HG02798 (cell line): ENCODE measurements at regions not wholly inside any gene's neighbourhood (a gene's known extent, or its start where the extent isn't known, plus 50 kb on each side); places are given as distances from the start of the nearest gene placed in this dataset.
"Not testable (repeated sequence)": the region's sequence is repeated elsewhere in the genome, so short reads cannot be mapped to it uniquely, and the experiment has no call there.

Experiments
- ATAC-seq: cut with Tn5 transposase; IDR thresholded peaks from one replicate; pipeline ENCODE4 v1.9.1; 2021; ENCODE audit warnings: mild to moderate bottlenecking; ENCODE audit not compliant: unreplicated experiment, poor library complexity

DNA sequence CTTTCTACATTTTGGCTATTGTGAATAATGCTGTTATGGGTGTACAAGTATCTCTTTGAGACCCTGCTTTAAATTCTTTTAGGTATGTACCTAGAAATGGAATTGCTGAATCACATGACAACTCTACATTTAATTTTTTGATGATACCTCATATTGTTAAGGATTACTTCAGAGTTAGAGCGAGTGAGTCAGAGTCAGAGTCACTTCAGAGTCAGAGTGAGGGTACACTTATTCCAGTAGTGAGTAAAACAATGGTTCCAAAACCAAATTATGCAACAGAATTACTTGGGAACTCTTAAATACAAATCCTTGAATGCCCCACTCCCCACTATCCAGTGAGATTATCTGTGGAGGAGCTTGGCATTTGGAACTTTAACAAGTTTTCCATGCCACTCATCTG lies 50.3 kb upstream of the SNRK start:
- ATAC-seq = no peak

DNA sequence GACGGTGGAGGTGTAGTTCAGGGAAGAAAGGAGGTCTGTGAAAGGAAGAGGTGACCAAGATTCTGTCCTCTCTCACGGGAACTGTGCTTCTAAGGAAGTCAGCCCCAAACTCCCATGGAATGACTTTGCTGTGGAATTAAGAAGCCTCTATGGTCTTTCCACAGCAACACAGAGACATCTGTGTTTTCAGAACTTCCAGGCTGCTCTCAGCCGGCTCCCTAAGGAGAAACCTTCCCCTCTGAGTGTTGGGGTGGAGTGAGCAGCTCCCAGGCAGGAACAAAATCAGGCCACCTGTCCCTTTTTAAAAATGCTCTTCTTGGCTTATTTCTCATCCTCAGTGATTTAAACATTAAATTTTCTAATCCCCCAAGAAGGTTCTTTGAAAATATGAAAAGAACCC lies 53.3 kb upstream of the SNRK start:
- ATAC-seq = no peak

DNA sequence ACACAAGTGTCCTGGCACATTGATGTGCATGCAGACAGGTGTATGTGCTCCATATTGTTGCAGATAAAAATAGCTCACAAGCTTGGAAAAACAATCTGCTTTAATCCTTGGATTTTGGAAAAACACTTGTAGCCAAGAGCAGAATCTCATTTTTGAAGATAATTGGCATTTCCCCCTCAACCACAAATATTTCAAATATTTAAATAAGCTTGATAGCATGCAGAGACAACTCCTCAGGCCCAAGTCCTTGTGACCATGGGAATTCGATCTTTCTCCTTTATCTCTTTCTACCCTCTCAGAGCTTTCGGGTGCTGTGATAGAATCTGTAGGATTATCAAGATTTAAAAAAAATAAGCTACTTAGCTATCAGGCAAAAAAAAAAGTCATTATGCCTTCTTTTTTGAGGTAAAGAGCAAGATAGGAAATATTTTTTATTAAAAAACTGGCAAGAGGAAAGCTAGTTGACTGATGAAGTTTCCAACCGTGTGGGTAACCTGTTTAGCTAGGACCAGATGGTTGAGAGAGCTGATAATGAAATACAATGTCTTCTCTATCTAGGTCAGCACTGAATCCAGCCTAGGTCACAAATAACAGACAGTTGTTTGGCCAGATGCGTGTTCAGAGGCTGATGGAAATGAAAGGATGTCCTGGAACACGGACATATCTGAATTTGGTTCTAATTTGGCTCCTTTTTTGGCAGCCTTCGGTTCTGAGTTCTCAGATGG lies 54.9 kb upstream of the SNRK start:
- ATAC-seq = no peak

DNA sequence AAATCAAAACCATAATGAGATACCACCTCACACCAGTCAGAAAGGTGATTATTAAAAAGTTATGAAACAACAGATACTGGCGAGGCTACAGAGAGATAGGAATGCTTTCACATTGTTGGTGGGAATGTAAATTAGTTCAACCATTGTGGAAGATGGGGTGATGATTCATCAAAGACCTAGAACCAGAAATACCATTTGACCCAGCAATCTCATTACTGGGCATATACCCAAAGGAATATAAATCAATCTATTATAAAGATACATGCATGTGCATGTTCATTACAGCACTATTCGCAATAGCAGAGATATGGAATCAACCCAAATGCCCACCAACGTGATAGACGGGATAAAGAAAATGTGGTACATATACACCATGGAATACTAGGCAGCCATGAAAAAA lies 56.5 kb upstream of the SNRK start:
- not testable (repeated sequence) for ATAC-seq

DNA sequence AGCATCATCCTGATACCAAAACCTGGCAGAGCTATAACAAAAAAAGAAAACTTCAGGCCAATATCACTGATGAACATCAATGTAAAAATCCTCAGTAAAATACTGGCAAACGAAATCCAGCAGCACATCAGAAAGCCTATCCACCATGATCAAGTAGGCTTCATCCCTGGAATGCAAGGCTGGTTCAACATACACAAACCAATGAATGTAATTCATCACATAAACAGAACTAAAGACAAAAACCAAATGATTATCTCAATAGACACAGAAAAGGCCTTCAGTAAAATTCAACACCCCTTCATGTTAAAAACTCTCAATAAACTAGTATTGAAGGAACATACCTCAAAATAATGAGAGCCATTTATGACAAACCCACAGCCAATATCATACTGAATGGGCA lies 58.7 kb upstream of the SNRK start:
- ATAC-seq = not testable (repeated sequence)

DNA sequence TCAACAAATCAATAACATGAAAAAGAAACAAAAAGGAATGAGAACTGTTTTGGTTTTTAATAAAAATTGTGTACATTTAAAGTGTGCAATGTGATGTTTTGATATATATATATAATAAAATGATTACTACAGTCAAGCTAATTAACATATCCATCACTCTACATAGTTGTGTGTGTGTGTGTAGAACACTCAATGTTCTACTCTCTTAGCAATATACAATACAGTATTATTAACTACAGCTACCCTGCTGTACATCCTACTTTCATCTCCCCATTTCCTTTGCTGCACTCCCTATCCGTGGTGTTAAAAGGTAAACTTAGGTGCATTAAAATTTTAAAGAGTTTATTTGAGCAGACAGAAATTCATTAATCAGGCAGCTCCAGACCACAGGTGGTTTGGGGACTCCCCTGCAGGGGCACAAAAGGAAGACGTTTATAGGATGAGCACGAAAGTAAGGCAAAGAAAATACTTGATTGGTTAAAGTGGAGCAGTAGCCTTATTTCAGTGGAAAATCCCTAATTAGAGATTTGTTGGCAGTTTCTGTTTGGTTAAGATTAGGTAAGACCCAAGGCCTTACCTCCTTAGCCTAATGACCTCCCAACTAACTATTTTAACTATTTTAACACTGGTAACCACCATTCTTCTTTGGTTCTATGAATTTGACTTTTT lies 61.8 kb upstream of the SNRK start:
- ATAC-seq = no peak

DNA sequence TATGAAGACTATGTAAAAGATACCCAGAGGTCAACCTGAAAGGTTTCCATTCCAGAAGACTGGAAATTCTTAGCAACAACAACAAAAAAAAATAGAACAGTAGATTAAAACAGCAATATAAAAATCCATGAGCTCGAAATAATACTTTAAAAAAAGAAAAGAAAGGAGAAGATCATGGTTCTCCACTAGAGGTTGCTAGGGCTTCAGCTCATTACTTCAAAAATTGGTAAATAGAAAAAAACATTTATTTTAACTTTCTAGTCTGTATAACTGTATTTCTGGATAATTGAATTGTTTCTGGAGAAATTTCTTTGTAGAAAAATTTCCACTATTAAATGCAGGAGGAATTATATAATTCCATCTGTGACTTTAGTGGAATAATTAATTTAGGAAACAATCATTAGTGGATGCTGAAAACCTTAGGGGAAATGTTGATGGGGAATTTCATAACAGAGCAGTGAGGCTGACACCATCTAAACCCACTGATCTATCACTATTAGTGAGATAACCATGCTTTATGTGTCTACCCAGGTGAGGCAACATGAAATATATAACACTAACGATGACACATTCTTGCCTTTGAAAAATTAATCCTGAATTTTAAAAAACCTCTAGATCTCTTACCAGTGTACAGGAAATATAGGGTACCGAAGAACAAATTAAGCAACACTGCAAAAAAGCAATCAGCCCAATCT lies 62.5 kb upstream of the SNRK start:
- no peak for ATAC-seq

DNA sequence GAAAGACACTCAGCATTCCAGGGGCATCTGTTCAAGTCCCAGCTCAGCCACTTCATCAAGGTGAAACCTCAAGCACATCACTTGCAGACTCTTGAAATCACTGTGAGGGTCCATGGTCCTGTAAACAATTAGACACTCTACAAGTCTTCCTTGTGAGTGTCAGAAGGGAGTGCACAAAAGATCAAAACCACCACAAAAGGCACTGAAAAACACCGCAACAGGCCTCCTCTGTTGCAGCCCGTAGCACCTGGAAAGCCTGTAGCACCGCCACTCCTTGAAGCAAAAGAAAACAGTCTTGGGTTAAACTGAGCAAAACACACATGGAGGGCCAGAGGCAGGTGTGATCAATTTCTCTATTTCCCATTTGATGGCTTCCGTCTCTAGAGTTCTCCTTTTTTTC lies 63.8 kb upstream of the SNRK start:
- no peak for ATAC-seq

DNA sequence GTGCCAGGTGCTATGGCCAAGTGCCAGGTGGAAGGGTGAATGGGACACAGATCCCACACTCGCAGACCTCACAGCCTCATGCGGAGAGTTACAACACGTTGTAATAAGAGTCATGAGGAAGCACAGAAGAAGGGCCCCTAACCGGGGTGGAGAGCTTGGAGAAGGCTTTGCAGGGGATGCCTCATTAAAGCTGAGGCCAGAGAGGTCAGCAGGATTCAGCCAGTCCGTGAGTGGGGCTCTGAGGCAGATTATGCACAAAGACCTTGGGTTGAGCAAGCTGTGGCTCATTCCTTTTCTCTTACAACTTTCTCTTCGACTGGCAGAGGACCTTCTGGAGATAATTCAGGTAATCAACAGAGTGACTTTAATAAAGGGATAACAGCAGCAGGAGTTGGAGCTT lies 65.3 kb upstream of the SNRK start:
- no peak for ATAC-seq

DNA sequence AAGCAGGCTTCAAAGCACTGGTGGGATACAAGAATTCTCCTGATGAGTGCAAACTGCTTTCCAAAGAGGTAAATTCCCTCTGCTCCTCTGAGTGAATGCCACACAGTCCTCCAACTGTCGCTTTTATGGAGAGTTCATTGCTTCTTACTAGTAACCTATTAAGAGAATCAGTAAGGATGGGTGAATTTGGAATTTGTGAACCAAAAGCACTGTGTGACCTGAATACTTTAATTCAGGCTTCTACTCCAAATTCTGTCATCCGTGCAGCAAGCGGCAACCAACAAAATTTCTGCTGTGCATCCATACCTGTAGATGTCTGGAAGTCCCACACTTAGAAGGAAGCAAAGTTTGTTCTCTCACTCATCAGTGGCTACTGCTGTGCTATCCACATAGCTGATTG lies 66.7 kb upstream of the SNRK start:
- ATAC-seq = no peak

DNA sequence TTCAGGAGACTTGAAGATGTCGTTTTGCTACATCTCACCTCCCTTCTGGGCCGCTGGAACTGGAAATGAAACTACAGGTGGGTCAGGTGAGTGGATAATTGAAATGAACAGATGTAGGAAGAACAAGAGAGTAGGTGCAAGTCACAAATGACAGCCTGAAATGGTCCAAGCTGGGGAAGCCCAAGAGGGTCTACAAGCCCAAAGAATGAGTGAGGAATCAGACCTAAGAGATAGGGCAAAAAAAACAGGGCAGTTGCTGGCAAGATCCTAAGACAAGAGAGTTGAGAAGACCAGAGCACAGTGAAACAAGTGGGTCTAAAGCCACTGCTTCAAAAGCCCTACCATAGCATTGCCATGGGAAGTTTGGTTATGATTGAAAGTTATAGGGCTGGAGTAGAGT lies 67.4 kb upstream of the SNRK start:
- no peak for ATAC-seq

DNA sequence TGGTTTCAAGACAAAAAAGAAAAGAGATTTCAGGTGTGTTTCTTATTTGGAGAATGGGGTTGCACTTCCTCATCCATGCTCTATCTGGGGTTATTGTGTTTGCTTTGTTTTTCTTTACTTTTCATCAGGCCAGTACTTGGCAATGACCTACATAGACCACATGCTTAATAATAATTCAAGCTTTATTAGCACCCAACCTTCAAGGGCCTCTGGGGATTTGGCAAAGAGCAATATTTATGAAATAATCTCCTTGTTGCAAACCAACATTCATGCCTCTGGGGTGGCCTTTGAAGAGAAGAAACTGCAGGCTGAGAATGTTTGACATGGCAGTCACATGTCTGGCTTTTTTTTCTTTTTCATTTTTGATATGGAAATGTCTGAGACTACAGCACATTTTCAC lies 68.2 kb upstream of the SNRK start:
- ATAC-seq = no peak

DNA sequence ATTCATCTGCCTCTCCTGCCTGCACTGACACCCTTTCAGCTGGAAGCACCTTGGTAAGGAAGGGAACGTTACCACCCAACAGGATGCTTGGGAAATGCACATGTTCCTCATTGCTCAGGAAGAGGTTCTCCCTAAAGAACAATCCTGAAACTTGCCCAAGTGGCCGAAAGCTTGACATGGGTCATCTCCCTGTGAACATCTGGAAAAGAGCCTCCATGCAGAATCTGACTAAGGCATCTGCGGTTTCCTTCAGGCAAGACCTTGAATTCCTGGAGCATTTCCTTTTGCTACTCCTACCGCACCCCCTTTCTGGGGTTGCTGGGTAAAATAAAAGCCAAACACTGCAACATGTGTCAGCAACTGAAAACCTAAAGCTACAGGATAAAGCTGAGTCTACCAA lies 68.7 kb upstream of the SNRK start:
- no peak for ATAC-seq

DNA sequence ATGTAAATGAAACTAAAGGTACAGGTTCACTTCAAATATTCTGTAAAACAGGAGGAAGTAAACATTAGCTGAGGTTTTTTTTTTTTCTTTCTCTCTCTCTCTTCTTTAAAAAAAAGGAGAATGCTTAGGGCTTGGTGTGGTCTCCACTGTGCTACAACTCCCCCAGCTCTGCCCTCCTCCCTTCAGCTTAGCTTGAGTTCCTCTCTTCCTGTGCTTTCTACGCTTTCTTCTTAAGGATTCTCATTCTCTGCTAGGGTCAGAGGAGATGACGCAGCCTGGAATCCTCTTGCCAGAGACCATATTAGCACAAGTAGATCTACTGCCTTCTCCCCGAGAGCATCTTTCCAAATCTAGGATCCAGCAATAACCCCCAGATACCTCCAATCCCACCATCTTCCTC lies 69.1 kb upstream of the SNRK start:
- no peak for ATAC-seq

DNA sequence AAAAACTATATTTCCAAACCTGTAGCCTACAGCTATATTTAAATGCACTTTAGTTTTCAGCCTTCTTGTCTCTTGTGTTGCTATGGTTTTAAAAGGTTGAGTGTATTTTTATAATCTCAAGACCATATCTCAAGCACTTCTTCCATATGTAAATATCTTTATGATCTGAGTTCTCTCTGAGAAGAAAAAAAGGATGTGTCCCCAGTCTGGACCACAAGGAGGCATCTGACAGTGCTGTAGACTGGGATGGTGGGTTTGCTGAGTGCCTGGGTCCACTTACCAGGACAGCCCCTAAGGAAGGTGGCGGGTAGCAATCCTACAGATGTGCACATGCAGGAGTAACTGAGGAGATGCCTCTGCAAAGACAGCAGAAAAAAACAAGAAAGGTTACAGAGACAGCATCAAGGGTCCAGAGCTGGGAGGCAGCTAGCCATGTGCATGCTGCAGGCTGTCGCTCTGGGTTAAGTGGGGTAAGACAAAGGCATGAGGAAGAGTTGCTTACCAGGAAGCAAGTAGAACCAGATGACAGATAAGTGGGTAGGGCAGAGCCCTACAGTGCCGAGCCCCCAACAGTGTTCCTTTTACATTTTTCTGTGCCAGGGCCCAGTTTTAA lies 70.6 kb upstream of the SNRK start:
- ATAC-seq = no peak

DNA sequence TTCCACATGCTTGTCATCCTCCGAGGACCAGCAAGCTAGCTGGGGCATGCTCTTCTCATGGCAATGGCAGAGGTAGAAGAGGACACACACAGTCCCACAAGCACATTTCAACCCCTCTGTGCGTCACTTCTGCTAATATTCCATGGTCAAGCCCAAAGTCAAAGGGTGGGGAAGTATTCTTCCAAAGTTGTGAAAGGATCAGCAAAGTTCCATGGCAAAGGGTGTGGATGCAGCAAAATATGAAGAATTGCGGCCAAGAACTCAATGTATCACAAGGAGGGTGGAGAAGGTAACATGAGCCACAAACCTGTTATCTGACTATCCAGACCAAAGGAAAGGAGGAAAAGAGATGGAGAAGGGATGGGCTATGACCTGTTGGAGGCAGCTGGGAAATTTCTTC lies 71.2 kb upstream of the SNRK start:
- no peak for ATAC-seq

DNA sequence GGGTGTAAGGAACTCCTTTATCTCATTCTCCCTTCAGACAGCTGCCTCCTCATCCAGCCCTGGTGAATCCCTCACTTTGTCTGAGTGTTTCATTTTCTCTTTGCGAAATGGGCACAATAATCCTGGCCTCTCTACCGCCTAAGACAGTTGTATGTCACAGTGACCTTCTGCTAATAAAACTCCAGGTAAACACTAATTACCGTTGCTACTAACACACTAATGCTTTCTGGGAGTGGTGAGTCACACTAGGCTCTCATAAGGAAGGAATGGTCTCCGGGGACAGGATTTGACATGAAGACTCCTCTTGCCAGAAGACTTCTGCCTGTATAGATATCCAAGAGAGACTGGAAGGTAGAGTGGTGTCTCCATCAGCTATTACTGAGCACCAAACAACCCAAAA lies 71.7 kb upstream of the SNRK start:
- no peak for ATAC-seq

DNA sequence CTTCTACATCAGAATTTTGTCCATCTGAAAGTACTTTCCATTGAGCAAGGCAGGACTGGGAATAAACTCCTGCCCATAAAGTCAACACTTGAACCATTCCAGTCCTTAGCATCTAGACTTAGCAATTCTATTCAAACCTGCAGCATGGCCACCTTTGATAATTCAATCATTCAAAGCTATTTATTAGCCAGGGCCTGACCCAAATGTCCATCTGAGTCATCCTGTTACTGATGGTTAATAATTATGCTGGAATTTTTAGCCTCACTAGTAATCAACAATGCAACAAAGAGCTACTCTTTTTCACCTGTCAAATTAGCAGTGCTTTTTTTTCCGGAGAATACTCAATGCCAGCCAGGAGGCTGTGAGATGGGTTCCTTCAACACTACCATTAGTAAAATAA lies 72.7 kb upstream of the SNRK start:
- ATAC-seq = no peak

DNA sequence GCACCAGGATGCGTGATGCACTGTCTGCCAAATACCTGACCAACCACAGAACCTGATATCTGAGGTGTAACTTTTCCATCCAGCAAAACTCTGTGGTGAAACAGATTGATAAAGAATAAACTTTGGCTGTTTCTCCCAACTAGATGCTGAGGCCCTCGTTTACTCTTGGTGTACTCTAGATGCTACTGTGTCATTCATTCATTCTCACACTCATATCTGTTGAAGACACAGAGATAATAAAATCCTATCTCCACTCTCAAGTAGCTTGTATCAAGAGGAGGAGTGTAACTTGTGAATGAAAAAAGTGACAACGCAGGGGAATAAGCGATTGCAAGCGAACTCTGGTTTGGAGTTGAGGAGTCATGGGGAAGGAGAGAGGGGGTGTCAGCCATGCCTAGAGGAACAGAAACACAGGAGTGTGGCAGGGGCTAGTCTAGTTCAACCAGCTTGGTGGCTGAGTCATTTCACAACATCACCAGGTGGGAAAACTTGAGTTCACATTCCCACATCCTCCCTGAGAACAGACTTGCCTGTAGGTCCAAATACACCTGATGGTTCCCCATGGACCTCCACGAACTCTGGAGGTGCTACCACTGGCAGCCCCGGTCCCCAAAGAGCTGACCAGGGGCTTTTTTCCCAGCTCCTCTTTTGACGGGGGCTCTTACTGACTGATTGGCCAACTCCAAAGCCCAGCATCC lies 73.3 kb upstream of the SNRK start:
- no peak for ATAC-seq

DNA sequence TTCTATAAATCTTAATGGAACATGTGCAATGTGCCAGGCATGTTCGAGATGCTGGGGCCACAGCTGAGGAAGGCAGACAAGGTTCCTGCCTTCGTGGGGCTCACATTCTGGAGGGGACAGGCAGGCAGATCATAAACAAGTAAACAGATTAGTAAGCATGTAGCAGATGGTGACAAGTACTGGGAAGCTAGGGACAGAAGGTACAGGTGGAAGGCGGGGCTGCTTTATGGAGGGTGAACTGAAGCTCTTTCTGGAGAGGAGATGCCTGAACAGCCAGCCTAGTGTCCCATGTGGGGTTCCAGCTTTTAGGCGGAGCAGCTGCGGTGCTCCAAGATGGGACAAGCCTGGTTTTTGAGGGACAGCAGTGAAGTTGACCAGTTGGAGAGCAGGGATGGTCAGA lies 74.7 kb upstream of the SNRK start:
- no peak for ATAC-seq
